Gastrocnemius medialis (tissue), 4 donors: ENCODE measurements at regions not wholly inside any gene's neighbourhood (a gene's known extent, or its start where the extent isn't known, plus 50 kb on each side); places are given as distances from the start of the nearest gene placed in this dataset.

Experiments
- POLR2A ChIP-seq, 2 donors: fragments of 450-650 bp; IDR thresholded peaks; one replicate each; pipeline ENCODE4 v1.6.1; 2017; ENCODE audit warnings: antibody characterized with exemption in 2 of 2, mild to moderate bottlenecking in 2 of 2, moderate library complexity in 2 of 2
- TF ChIP-seq, protein P1 (sequence below), 5 experiments: fragments of 450-650 bp in 3 of 5; fragments of 200-600 bp in 2 of 5; sonication (generic) in 2 of 5; IDR thresholded peaks in 4 of 5; conservative IDR thresholded peaks in 1 of 5; 1 replicate in 4 of 5; 2 replicates in 1 of 5; pipeline ENCODE4 v1.5.1; 2016 to 2019; ENCODE audit warnings: antibody characterized with exemption in 5 of 5, mild to moderate bottlenecking in 3 of 5, moderate library complexity in 3 of 5

DNA sequence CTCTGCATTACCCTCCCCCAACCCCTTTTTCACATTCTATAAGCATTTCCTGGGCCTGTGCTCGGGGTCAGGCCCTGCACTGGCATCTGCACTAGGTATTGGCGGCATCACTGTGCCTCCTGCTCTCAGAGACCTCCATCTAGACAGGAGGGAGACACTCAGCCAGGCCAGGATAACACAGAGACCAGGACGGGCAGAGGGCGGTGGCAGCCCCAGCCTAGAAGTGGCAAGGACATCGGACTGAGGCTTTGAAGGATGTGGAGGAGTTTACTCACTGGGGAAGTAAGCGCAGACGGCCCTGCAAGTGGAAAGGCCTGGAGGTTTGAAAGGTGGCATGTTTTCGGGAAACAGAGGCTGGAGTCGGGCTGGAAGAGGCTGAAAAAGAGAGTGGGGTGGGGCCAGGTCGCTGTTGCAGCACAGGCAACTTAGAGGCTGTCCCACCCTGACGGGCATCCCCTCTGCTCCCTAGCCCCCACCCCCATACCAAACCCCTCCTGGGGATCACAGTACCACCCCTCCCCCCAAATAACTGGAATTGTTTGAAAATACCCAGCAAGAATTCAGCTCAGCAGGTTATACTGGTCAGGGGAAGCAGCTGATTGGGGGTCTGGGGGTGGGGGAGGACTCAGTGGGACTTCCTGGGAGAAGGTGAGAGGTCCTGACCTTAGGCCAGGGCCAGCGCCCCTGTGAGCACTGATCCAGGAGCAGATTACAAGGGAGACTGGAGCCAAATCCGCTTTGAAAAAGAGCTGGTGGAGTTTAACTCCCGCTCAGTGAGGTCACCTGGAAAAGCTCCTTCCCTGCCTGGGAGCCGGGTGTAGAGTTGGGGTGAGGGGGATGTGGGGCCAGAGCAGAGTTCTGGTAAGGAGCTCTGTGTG is 121.8 kb upstream of the WNT4 start:
- TF ChIP-seq POLR2A (IDR thresholded peaks at IDR 0.05) = no peak
- TF ChIP-seq, protein P1, sequence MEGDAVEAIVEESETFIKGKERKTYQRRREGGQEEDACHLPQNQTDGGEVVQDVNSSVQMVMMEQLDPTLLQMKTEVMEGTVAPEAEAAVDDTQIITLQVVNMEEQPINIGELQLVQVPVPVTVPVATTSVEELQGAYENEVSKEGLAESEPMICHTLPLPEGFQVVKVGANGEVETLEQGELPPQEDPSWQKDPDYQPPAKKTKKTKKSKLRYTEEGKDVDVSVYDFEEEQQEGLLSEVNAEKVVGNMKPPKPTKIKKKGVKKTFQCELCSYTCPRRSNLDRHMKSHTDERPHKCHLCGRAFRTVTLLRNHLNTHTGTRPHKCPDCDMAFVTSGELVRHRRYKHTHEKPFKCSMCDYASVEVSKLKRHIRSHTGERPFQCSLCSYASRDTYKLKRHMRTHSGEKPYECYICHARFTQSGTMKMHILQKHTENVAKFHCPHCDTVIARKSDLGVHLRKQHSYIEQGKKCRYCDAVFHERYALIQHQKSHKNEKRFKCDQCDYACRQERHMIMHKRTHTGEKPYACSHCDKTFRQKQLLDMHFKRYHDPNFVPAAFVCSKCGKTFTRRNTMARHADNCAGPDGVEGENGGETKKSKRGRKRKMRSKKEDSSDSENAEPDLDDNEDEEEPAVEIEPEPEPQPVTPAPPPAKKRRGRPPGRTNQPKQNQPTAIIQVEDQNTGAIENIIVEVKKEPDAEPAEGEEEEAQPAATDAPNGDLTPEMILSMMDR (IDR thresholded peaks at IDR 0.05 in 4 of 5, conservative IDR thresholded peaks at IDR 0.05 in 1 of 5) = no peak
